ENCODE measurements at regions not wholly inside any gene's neighbourhood (a gene's known extent, or its start where the extent isn't known, plus 50 kb on each side); places are given as distances from the start of the nearest gene placed in this dataset.

GRCh38 chr17:27078296-27078695, 215.6 kb upstream of the WSB1 start:
- Histone ChIP-seq H3K36me3 (no peaks in the 10 kb centered on the region), H3K4me1 (no peaks in the 10 kb centered on the region), H3K9me3 (no peaks in the 10 kb centered on the region), H3K4me3 (no peak overlapping the region), H3K27me3 (peaks cover 0 to 18% (median 0%) of the 10 kb centered on the region in 3 donors), H3K27ac (no peak overlapping the region)
- 34 to 49% (median 40%) methylated on average over 2 of the region's 2 CpGs for WGBS, 5 donors
- intact Hi-C loops (cut with DNase I; ENCODE audit: low total_unique reads) = no loop called here
- TF ChIP-seq CTCF (IDR thresholded peaks at IDR 0.05) (no peak), POLR2AphosphoS5 (IDR thresholded peaks at IDR 0.05) (no peak), POLR2A (IDR thresholded peaks at IDR 0.05) (no peak), EP300 (IDR thresholded peaks at IDR 0.05) (no peak)
- DNase-seq = no peak

GRCh38 chr17:27079660-27080059, 214.3 kb upstream of the WSB1 start:
- DNase-seq = no peak
- Histone ChIP-seq H3K4me3 (no peak overlapping the region), H3K4me1 (no peaks in the 10 kb centered on the region), H3K9me3 (peaks cover 0 to 3% (median 0%) of the 10 kb centered on the region in 4 donors), H3K27me3 (peaks cover 0 to 25% (median 0%) of the 10 kb centered on the region in 3 donors), H3K36me3 (no peaks in the 10 kb centered on the region), H3K27ac (no peak overlapping the region)
- intact Hi-C loops (cut with DNase I; ENCODE audit: low total_unique reads) = no loop called here
- TF ChIP-seq POLR2A (IDR thresholded peaks at IDR 0.05) = no peak
- no peak for TF ChIP-seq CTCF (IDR thresholded peaks at IDR 0.05)
- TF ChIP-seq POLR2AphosphoS5 (IDR thresholded peaks at IDR 0.05) = no peak
- WGBS, 5 donors = 40 to 54% (median 46%) methylated on average over 7 of the region's 7 CpGs

DNA sequence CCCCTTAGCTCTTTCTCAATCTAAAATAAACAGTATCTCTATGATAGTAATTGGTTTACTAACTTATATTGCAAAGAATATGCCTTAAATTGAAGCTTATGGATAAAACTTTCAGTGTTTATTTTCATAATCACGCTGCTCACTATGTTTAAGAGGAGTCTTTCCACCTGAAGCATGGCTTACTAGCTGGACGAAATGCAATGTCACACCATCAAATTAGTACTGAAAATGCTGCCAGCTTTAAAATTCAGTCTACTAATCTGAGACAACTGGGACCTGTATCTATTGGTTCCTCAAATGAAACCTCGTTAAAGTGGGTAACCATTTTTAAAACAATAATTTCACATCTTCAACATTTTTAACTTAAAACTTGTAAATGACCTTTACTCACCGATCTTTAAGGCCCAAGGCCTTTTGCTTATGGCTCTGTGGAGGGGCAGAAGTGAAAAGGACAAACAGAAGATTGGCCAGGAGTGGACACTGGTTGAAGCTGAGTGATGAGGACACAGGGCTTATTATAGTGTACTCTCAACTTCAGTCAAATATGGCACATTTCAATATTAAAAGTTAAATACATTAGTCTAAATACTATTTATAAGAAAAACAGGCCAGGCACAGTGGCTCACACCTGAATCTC, 212.8 kb upstream of the WSB1 start:
- DNase-seq = no peak
- Histone ChIP-seq H3K27ac (no peak overlapping the region), H3K36me3 (no peaks in the 10 kb centered on the region), H3K4me3 (no peak overlapping the region), H3K4me1 (no peaks in the 10 kb centered on the region), H3K27me3 (peaks cover 0 to 16% (median 0%) of the 10 kb centered on the region in 3 donors), H3K9me3 (peaks cover 0 to 3% (median 0%) of the 10 kb centered on the region in 4 donors)
- TF ChIP-seq CTCF (IDR thresholded peaks at IDR 0.05) (no peak), EP300 (IDR thresholded peaks at IDR 0.05) (no peak), POLR2A (IDR thresholded peaks at IDR 0.05) (no peak), POLR2AphosphoS5 (IDR thresholded peaks at IDR 0.05) (no peak)
- 48 to 63% (median 59%) methylated on average over 4 of the region's 4 CpGs for WGBS, 5 donors
- intact Hi-C loops (cut with DNase I; ENCODE audit: low total_unique reads) = no loop called here

DNA sequence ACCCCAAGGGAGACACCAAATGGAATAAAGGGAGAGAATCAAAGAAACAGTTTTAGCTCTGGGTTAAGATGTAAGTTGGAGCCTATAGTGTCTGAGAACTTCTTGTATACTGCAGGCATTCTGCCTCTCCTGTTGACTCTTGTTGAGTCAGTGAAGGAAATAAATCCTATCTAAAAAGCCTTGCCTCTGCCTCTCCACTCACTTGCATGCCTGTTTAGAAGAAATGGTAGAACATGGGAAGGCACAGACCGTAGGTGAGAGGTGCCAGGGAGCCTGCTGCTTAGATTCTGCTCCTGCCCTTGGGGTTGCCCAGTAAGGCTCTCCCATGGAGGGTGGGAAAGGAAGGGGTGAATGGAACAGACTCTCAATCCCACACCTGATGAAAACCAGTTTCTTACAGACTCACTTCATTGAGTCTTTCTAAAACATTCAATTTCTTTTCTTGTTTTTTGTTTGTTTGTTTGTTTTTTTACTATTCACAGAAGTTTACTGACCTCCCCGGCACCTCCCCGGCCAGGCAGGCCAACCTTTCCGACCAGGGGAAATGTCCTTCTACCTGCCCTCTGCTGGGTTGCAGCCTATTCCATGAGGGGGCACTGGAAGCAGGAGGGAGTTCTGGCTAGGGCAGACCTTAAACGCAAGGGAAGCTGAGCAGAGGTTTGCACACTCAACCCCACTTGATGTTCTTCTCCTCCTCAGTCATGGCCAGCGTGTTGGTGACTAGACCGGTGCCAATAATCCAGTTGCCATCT, 211.7 kb upstream of the WSB1 start:
- 70 to 78% (median 74%) methylated on average over 7 of the region's 7 CpGs for WGBS, 5 donors

More for the DNA sequence above, 211.7 kb upstream of the WSB1 start:
- TF ChIP-seq EP300 (IDR thresholded peaks at IDR 0.05) (no peak), POLR2A (IDR thresholded peaks at IDR 0.05) (no peak), CTCF (IDR thresholded peaks at IDR 0.05) (no peak)
- DNase-seq = no peak
- Histone ChIP-seq H3K27ac (no peak overlapping the region), H3K27me3 (peaks cover 0 to 16% (median 0%) of the 10 kb centered on the region in 3 donors), H3K36me3 (no peaks in the 10 kb centered on the region), H3K4me1 (no peaks in the 10 kb centered on the region), H3K9me3 (peaks cover 0 to 3% (median 0%) of the 10 kb centered on the region in 4 donors), H3K4me3 (no peak overlapping the region)
- intact Hi-C loops (cut with DNase I; ENCODE audit: low total_unique reads) = no loop called here
